ENCODE measurements at regions not wholly inside any gene's neighbourhood (a gene's known extent, or its start where the extent isn't known, plus 50 kb on each side); places are given as distances from the start of the nearest gene placed in this dataset.
"Not testable (repeated sequence)": the region's sequence is repeated elsewhere in the genome, so short reads cannot be mapped to it uniquely, and the experiment has no call there.

- no peak for DNase-seq (ENCODE audit: low read depth)
These were observed 231.6 kb downstream of the IGSF11 start for GRCh38 chr3:118803096-118803476.

GRCh38 chr3:118805007-118805406 is 229.6 kb downstream of the IGSF11 start:
- no peak overlapping the region for H3K4me3 ChIP-seq (ENCODE audit: control insufficient read depth, low read depth, low read length)
- TF ChIP-seq CTCF (conservative IDR thresholded peaks at IDR 0.05; ENCODE audit: control insufficient read depth, insufficient read depth, low read depth, low read length): no peak
- DNase-seq (ENCODE audit: low read depth): no peak

More at GRCh38 chr3:118803096-118803476, 231.6 kb downstream of the IGSF11 start:
- H3K4me3 ChIP-seq (ENCODE audit: control insufficient read depth, low read depth, low read length): no peak overlapping the region
- TF ChIP-seq CTCF (conservative IDR thresholded peaks at IDR 0.05; ENCODE audit: control insufficient read depth, insufficient read depth, low read depth, low read length): no peak

DNA sequence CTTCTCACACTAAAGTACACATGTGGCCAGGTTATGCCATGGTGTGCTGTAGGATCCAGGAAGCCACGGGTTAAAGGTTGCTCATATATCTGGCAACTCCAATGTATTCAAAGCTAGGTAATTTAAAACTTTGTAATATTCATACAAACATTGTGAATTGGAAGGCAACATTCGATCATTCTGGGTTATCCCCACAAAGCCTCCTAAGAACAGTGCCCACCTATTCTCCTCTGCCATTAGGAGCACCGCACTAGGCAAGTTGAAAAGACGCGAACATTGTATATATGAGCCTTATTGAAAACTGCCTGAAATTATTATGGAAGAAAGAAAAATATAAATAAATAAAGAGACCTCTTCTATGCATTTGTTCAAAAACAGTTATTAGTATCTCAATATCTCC is 228.2 kb downstream of the IGSF11 start:
- no peak for TF ChIP-seq CTCF (conservative IDR thresholded peaks at IDR 0.05; ENCODE audit: control insufficient read depth, insufficient read depth, low read depth, low read length)
- no peak overlapping the region for H3K4me3 ChIP-seq (ENCODE audit: control insufficient read depth, low read depth, low read length)
- DNase-seq (ENCODE audit: low read depth): no peak

- H3K4me3 ChIP-seq (ENCODE audit: control insufficient read depth, low read depth, low read length); DNase-seq (ENCODE audit: low read depth): not testable (repeated sequence)
These were observed 227.3 kb downstream of the IGSF11 start for GRCh38 chr3:118807349-118807748.

DNA sequence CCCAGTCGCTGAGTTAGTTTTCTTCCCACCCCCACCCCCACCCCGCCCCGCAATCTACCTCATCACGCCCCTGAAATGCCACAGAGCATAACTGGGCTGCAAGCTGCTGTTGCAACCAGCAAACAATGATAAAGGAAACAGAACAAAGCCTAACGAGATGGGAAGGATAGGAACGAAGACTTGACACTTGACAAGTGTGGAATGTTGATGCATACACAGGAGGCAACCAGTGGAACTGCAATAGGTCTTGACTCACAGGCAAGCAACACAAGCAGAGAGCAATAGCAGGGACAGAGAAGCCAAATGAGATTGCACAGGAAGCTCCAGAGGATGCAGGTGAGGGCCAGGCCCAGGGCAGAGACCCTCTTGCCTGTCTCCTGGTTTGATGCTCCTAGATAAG is 225.9 kb downstream of the IGSF11 start:
- TF ChIP-seq CTCF (conservative IDR thresholded peaks at IDR 0.05; ENCODE audit: control insufficient read depth, insufficient read depth, low read depth, low read length): no peak
- DNase-seq (ENCODE audit: low read depth): no peak
- H3K4me3 ChIP-seq (ENCODE audit: control insufficient read depth, low read depth, low read length): no peak overlapping the region

- no peak for DNase-seq (ENCODE audit: low read depth)
- H3K4me3 ChIP-seq (ENCODE audit: control insufficient read depth, low read depth, low read length): no peak overlapping the region
- no peak for TF ChIP-seq CTCF (conservative IDR thresholded peaks at IDR 0.05; ENCODE audit: control insufficient read depth, insufficient read depth, low read depth, low read length)
These were observed 224.7 kb downstream of the IGSF11 start for GRCh38 chr3:118809696-118810498.

DNA sequence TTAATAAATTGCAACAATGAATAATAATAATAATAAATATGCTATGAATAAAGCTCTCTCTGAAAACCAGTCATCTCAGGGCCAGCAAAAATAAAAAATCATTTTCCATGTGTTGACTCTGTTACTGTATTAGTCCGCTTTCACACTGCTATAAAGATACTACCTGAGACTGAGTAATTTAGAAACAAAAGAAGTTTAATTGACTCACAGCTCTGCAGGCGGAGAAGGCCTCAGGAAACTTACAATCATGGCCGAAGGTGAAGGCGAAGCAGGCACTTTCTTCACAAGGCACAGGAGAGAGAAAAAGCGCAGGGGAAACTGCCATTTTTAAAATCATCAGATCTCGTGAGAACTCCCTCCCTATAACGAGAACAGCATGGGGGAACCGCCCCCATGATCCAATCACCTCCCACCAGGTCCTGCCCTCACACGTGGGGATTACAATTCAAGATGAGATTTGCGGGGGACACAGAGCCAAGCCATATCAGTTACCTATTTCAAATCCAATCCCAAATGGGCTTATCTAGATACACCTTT is 224.1 kb downstream of the IGSF11 start:
- no peak overlapping the region for H3K4me3 ChIP-seq (ENCODE audit: control insufficient read depth, low read depth, low read length)
- no peak for DNase-seq (ENCODE audit: low read depth)
- no peak for TF ChIP-seq CTCF (conservative IDR thresholded peaks at IDR 0.05; ENCODE audit: control insufficient read depth, insufficient read depth, low read depth, low read length)

All from fibroblast of mammary gland (primary cell).